ENCODE measurements at regions not wholly inside any gene's neighbourhood (a gene's known extent, or its start where the extent isn't known, plus 50 kb on each side); places are given as distances from the start of the nearest gene placed in this dataset.

DNA sequence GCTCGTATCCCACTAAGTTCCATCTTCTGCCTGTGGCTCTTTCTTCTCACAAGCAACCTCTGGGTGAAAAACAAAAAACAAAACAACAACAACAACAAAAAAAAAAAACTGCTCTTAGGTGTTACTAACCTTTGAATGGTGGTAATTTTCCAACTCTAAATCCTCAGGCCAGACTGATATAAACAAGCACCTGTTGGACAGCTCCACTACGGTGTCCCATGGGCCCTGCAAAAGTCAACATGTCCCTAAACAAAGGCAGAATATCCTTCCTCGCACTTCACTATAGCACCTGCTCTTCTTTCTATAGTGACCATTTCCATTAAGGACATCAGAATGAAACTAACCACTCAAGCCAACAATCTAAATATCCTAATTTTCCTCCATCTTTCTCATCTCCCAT, 54.6 kb upstream of the PARM1 start:
- 94% methylated on average over 2 of the region's 3 CpGs for WGBS (ENCODE audit: insufficient coverage)
- no peak overlapping the region for H3K4me3 Mint-ChIP-seq
- no peak overlapping the region for H2AFZ ChIP-seq (ENCODE audit: insufficient read depth, low read depth, low read length, poor library complexity, severe bottlenecking)
- no peak overlapping the region for H3K27ac ChIP-seq (ENCODE audit: low read depth in 1 of 2, low read length in 2 of 2)
- H3K4me2 ChIP-seq (replicated peaks; ENCODE audit: extremely low read depth, low read length, poor library complexity, severe bottlenecking): no peak overlapping the region
- no peak overlapping the region for H3K9ac ChIP-seq (ENCODE audit: insufficient read depth, low read length, poor library complexity, severe bottlenecking)
- H3K79me2 ChIP-seq (ENCODE audit: insufficient read depth, low read length): no peaks in the 10 kb centered on the region
- no peaks in the 10 kb centered on the region for H3K36me3 ChIP-seq (replicated peaks in 1 of 2; ENCODE audit: control insufficient read depth in 1 of 2, insufficient read depth in 2 of 2, low read length in 2 of 2)
- no peak for DNase-seq
- no peaks in the 10 kb centered on the region for H3K27me3 ChIP-seq (ENCODE audit: control insufficient read depth in 2 of 2, insufficient read depth in 2 of 2, low read length in 2 of 2)
- no peaks in the 10 kb centered on the region for H3K36me3 Mint-ChIP-seq
- no peaks in the 10 kb centered on the region for H3K9me3 ChIP-seq (replicated peaks in 1 of 2; ENCODE audit: control insufficient read depth in 1 of 2, insufficient read depth in 1 of 2, low read length in 2 of 2)
- intact Hi-C loops (cut with micrococcal nuclease): no loop called here
- H3K27me3 Mint-ChIP-seq (ENCODE audit: low read depth in 3 of 3): peaks cover 0 to 10% (median 3%) of the 10 kb centered on the region in 3 donors
- H3K4me1 Mint-ChIP-seq: no peaks in the 10 kb centered on the region
- TF ChIP-seq CTCF (IDR thresholded peaks at IDR 0.05): no peak
- no peaks in the 10 kb centered on the region for H3K4me1 ChIP-seq (ENCODE audit: control insufficient read depth in 1 of 2, insufficient read depth in 2 of 2, low read length in 2 of 2)
- peaks cover 0 to 3% (median 0%) of the 10 kb centered on the region in 7 donors for H3K9me3 Mint-ChIP-seq
- H4K20me1 ChIP-seq (ENCODE audit: insufficient read depth, low read length): no peaks in the 10 kb centered on the region
- no peak overlapping the region for H3K27ac Mint-ChIP-seq
- no peak overlapping the region for H3K4me3 ChIP-seq (replicated peaks in 1 of 3; ENCODE audit: low read depth in 2 of 3, low read length in 3 of 3)

- Histone ChIP-seq H3K4me3 (replicated peaks in 1 of 3; ENCODE audit: low read depth in 2 of 3, low read length in 3 of 3) (no peak overlapping the region), H3K4me2 (replicated peaks; ENCODE audit: extremely low read depth, low read length, poor library complexity, severe bottlenecking) (no peak overlapping the region), H3K27ac (ENCODE audit: low read depth in 1 of 2, low read length in 2 of 2) (no peak overlapping the region), H4K20me1 (ENCODE audit: insufficient read depth, low read length) (no peaks in the 10 kb centered on the region), H3K4me1 (ENCODE audit: control insufficient read depth in 1 of 2, insufficient read depth in 2 of 2, low read length in 2 of 2) (no peaks in the 10 kb centered on the region), H3K9me3 (replicated peaks in 1 of 2; ENCODE audit: control insufficient read depth in 1 of 2, insufficient read depth in 1 of 2, low read length in 2 of 2) (no peaks in the 10 kb centered on the region), H3K27me3 (ENCODE audit: control insufficient read depth in 2 of 2, insufficient read depth in 2 of 2, low read length in 2 of 2) (no peaks in the 10 kb centered on the region), H3K79me2 (ENCODE audit: insufficient read depth, low read length) (no peaks in the 10 kb centered on the region), H3K36me3 (replicated peaks in 1 of 2; ENCODE audit: control insufficient read depth in 1 of 2, insufficient read depth in 2 of 2, low read length in 2 of 2) (no peaks in the 10 kb centered on the region), H2AFZ (ENCODE audit: insufficient read depth, low read depth, low read length, poor library complexity, severe bottlenecking) (no peak overlapping the region), H3K9ac (ENCODE audit: insufficient read depth, low read length, poor library complexity, severe bottlenecking) (no peak overlapping the region)
- Mint-ChIP-seq H3K27me3 (ENCODE audit: low read depth in 3 of 3) (peaks cover under 1 to 9% (median 1%) of the 10 kb centered on the region in 3 donors), H3K4me3 (no peak overlapping the region), H3K27ac (no peak overlapping the region), H3K36me3 (no peaks in the 10 kb centered on the region), H3K4me1 (no peaks in the 10 kb centered on the region), H3K9me3 (no peaks in the 10 kb centered on the region)
- intact Hi-C loops (cut with micrococcal nuclease): no loop called here
- TF ChIP-seq CTCF (IDR thresholded peaks at IDR 0.05): no peak
- no peak for DNase-seq
- WGBS (ENCODE audit: insufficient coverage): no CpG with 5 or more reads among the region's 2 CpGs
These were observed 57.5 kb upstream of the PARM1 start for GRCh38 chr4:74875451-74875850.

Measured in CD14-positive monocyte (primary cell).